ENCODE measurements at regions not wholly inside any gene's neighbourhood (a gene's known extent, or its start where the extent isn't known, plus 50 kb on each side); places are given as distances from the start of the nearest gene placed in this dataset.
"Not testable (repeated sequence)": the region's sequence is repeated elsewhere in the genome, so short reads cannot be mapped to it uniquely, and the experiment has no call there.

GRCh38 chr5:19122923-19123322 lies 865.1 kb downstream of the CDH18 start:
- Histone ChIP-seq H3K9me3 (ENCODE audit: low read depth) (no peaks in the 10 kb centered on the region), H3K79me2 (ENCODE audit: insufficient read depth) (no peaks in the 10 kb centered on the region), H3K9ac (no peak overlapping the region), H3K36me3 (ENCODE audit: low read depth) (no peaks in the 10 kb centered on the region), H3K27ac (no peak overlapping the region), H3K4me1 (ENCODE audit: insufficient read depth) (no peaks in the 10 kb centered on the region), H4K20me1 (ENCODE audit: insufficient read depth) (no peaks in the 10 kb centered on the region), H3K27me3 (replicated peaks; ENCODE audit: insufficient read depth) (no peaks in the 10 kb centered on the region), H3K4me3 (no peak overlapping the region), H2AFZ (no peak overlapping the region), H3K9me2 (ENCODE audit: insufficient read depth) (no peaks in the 10 kb centered on the region), H3K4me2 (ENCODE audit: unreplicated experiment) (no peak overlapping the region), H3F3A (ENCODE audit: insufficient read depth) (no peaks in the 10 kb centered on the region)
- no peak for TF ChIP-seq EZH2phosphoT487 (IDR thresholded peaks at IDR 0.05; ENCODE audit: insufficient read depth, low read depth)
- in situ Hi-C loops (cut with MboI): no loop called here
- 4 to 9% methylated on average over 1 of the region's 1 CpG for WGBS, 2 experiments (ENCODE audit: low coverage in 1 of 2, low lambda C conversion rate in 2 of 2, missing lambda C conversion rate in 2 of 2)
- no peak for DNase-seq

GRCh38 chr5:19125956-19126713 lies 861.9 kb downstream of the CDH18 start:
- H3F3A ChIP-seq (ENCODE audit: insufficient read depth): no peaks in the 10 kb centered on the region
- no peaks in the 10 kb centered on the region for H3K9me2 ChIP-seq (ENCODE audit: insufficient read depth)
- DNase-seq: no peak
- H2AFZ ChIP-seq: no peak overlapping the region
- no peak overlapping the region for H3K4me3 ChIP-seq
- H3K36me3 ChIP-seq (ENCODE audit: low read depth): no peaks in the 10 kb centered on the region
- WGBS, 2 experiments (ENCODE audit: low coverage in 1 of 2, low lambda C conversion rate in 2 of 2, missing lambda C conversion rate in 2 of 2): 9 to 12% methylated on average over 5 of the region's 5 CpGs
- H3K27ac ChIP-seq: no peak overlapping the region
- TF ChIP-seq EZH2phosphoT487 (IDR thresholded peaks at IDR 0.05; ENCODE audit: insufficient read depth, low read depth): no peak
- TF ChIP-seq EZH2 (IDR thresholded peaks at IDR 0.05; ENCODE audit: insufficient read depth, poor library complexity, severe bottlenecking): no peak
- H3K4me1 ChIP-seq (ENCODE audit: insufficient read depth): no peaks in the 10 kb centered on the region
- in situ Hi-C loops (cut with MboI): no loop called here
- H3K79me2 ChIP-seq (ENCODE audit: insufficient read depth): no peaks in the 10 kb centered on the region
- no peak overlapping the region for H3K4me2 ChIP-seq (ENCODE audit: unreplicated experiment)
- no peaks in the 10 kb centered on the region for H3K9me3 ChIP-seq (ENCODE audit: low read depth)
- H3K27me3 ChIP-seq (replicated peaks; ENCODE audit: insufficient read depth): no peaks in the 10 kb centered on the region
- H3K9ac ChIP-seq: no peak overlapping the region
- no peaks in the 10 kb centered on the region for H4K20me1 ChIP-seq (ENCODE audit: insufficient read depth)

GRCh38 chr5:19140276-19140675 lies 847.7 kb downstream of the CDH18 start:
- in situ Hi-C loops (cut with MboI): no loop called here
- Histone ChIP-seq H3K4me1 (ENCODE audit: insufficient read depth) (no peaks in the 10 kb centered on the region), H3K9me3 (ENCODE audit: low read depth) (no peaks in the 10 kb centered on the region), H4K20me1 (ENCODE audit: insufficient read depth) (no peaks in the 10 kb centered on the region), H3K9me2 (ENCODE audit: insufficient read depth) (no peaks in the 10 kb centered on the region), H2AFZ (no peak overlapping the region), H3K79me2 (ENCODE audit: insufficient read depth) (no peaks in the 10 kb centered on the region), H3K36me3 (ENCODE audit: low read depth) (no peaks in the 10 kb centered on the region), H3F3A (ENCODE audit: insufficient read depth) (no peaks in the 10 kb centered on the region), H3K9ac (no peak overlapping the region), H3K4me3 (no peak overlapping the region), H3K4me2 (ENCODE audit: unreplicated experiment) (no peak overlapping the region), H3K27ac (no peak overlapping the region), H3K27me3 (replicated peaks; ENCODE audit: insufficient read depth) (no peaks in the 10 kb centered on the region)
- no peak for DNase-seq
- TF ChIP-seq EZH2phosphoT487 (IDR thresholded peaks at IDR 0.05; ENCODE audit: insufficient read depth, low read depth): no peak
- 7 to 14% methylated on average over 2 of the region's 2 CpGs for WGBS, 2 experiments (ENCODE audit: low coverage in 1 of 2, low lambda C conversion rate in 2 of 2, missing lambda C conversion rate in 2 of 2)

- H4K20me1 ChIP-seq (ENCODE audit: insufficient read depth); H3K4me1 ChIP-seq (ENCODE audit: insufficient read depth); H3K79me2 ChIP-seq (ENCODE audit: insufficient read depth); H3K9me3 ChIP-seq (ENCODE audit: low read depth); H3K27me3 ChIP-seq (replicated peaks; ENCODE audit: insufficient read depth); in situ Hi-C loops (cut with MboI); DNase-seq; H2AFZ ChIP-seq; H3K9me2 ChIP-seq (ENCODE audit: insufficient read depth); H3K9ac ChIP-seq; H3K4me2 ChIP-seq (ENCODE audit: unreplicated experiment); H3K27ac ChIP-seq; H3F3A ChIP-seq (ENCODE audit: insufficient read depth); H3K4me3 ChIP-seq; H3K36me3 ChIP-seq (ENCODE audit: low read depth): not testable (repeated sequence)
- 63 to 64% methylated on average over 20 of the region's 20 CpGs for WGBS, 2 experiments (ENCODE audit: low coverage in 1 of 2, low lambda C conversion rate in 2 of 2, missing lambda C conversion rate in 2 of 2)
Observed at GRCh38 chr5:19141937-19142524, 846.0 kb downstream of the CDH18 start.

GRCh38 chr5:19142713-19143414 lies 845.1 kb downstream of the CDH18 start:
- H3K4me2 ChIP-seq (ENCODE audit: unreplicated experiment); H3K4me3 ChIP-seq; H3K9me2 ChIP-seq (ENCODE audit: insufficient read depth); H3K4me1 ChIP-seq (ENCODE audit: insufficient read depth); H2AFZ ChIP-seq; H3K9ac ChIP-seq; H4K20me1 ChIP-seq (ENCODE audit: insufficient read depth); H3F3A ChIP-seq (ENCODE audit: insufficient read depth); DNase-seq; H3K9me3 ChIP-seq (ENCODE audit: low read depth); H3K27ac ChIP-seq; H3K36me3 ChIP-seq (ENCODE audit: low read depth); H3K27me3 ChIP-seq (replicated peaks; ENCODE audit: insufficient read depth); H3K79me2 ChIP-seq (ENCODE audit: insufficient read depth); in situ Hi-C loops (cut with MboI): not testable (repeated sequence)
- WGBS, 2 experiments (ENCODE audit: low coverage in 1 of 2, low lambda C conversion rate in 2 of 2, missing lambda C conversion rate in 2 of 2): 59 to 63% methylated on average over 22 to 23 of the region's 38 CpGs
